SU-DHL-6 (cell line): ENCODE measurements at regions not wholly inside any gene's neighbourhood (a gene's known extent, or its start where the extent isn't known, plus 50 kb on each side); places are given as distances from the start of the nearest gene placed in this dataset.

Experiments used
- H2AFZ ChIP-seq: fragments of 200-600 bp; sonication (generic); 2 replicates; pipeline ENCODE4 v1.6.1; 2014; ENCODE audit warnings: low read depth, mild to moderate bottlenecking, moderate library complexity, mixed read lengths, antibody characterized with exemption, low read length; ENCODE audit not compliant: severe bottlenecking
- H3F3A ChIP-seq: fragments of 200-600 bp; shearing (Covaris generic); 2 replicates; pipeline ENCODE4 v1.6.0; 2016; ENCODE audit warnings: antibody characterized with exemption, mild to moderate bottlenecking; ENCODE audit not compliant: insufficient read depth
- H3K27ac ChIP-seq: fragments of 200-600 bp; sonication (generic); 2 replicates; pipeline ENCODE4 v1.5.1; 2016; ENCODE audit warnings: low read depth, mild to moderate bottlenecking, low read length, moderate library complexity, mixed read lengths
- H3K27me3 ChIP-seq: fragments of 200-600 bp; sonication (generic), shearing (Covaris generic); 2 replicates; pipeline ENCODE4 v1.6.0; 2014; ENCODE audit warnings: mild to moderate bottlenecking, low read length
- H3K36me3 ChIP-seq: fragments of 200-600 bp; sonication (generic); 2 replicates; pipeline ENCODE4 v1.6.1; 2014; ENCODE audit warnings: mild to moderate bottlenecking, low read length, mixed read lengths
- H3K4me2 ChIP-seq: fragments of 300-600, 200-600 bp; shearing (Covaris generic), sonication (generic); 2 replicates; pipeline ENCODE4 v1.6.0; 2014; ENCODE audit warnings: low read length, low read depth, mild to moderate bottlenecking; ENCODE audit not compliant: poor library complexity, severe bottlenecking
- H3K4me3 ChIP-seq: fragments of 200-600 bp; sonication (generic); 2 replicates; pipeline ENCODE4 v1.5.1; 2014; ENCODE audit warnings: antibody characterized with exemption, low read length, mild to moderate bottlenecking, mixed read lengths; ENCODE audit not compliant: insufficient read depth, poor library complexity, severe bottlenecking
- H3K79me2 ChIP-seq: fragments of 200-600 bp; sonication (generic); 2 replicates; pipeline ENCODE4 v1.6.1; 2014; ENCODE audit warnings: mild to moderate bottlenecking, low read length, moderate library complexity; ENCODE audit not compliant: insufficient read depth
- H3K9ac ChIP-seq: fragments of 200-600 bp; sonication (generic); 2 replicates; pipeline ENCODE4 v1.7.0; 2014; ENCODE audit warnings: mild to moderate bottlenecking, low read length
- H3K9me2 ChIP-seq: fragments of 200-600 bp; sonication (generic); replicated peaks from 2 replicates; pipeline ENCODE4 v1.6.1; 2014; ENCODE audit warnings: low read length; ENCODE audit not compliant: insufficient read depth
- H3K9me3 ChIP-seq: fragments of 200-600 bp; sonication (generic); 2 replicates; pipeline ENCODE4 v1.6.1; 2014; ENCODE audit warnings: low read length, mixed read lengths; ENCODE audit not compliant: insufficient read depth
- H4K20me1 ChIP-seq: fragments of 200-600 bp; sonication (generic); 2 replicates; pipeline ENCODE4 v1.6.1; 2014; ENCODE audit warnings: low read depth, mild to moderate bottlenecking, antibody characterized with exemption, low read length, moderate library complexity, mixed read lengths
- EZH2phosphoT487 ChIP-seq: fragments of 200-600 bp; sonication (generic), shearing (Covaris generic); conservative IDR thresholded peaks from 2 replicates; pipeline ENCODE4 v1.6.1; 2018; ENCODE audit warnings: mild to moderate bottlenecking, antibody characterized with exemption, low read length, moderate library complexity, mixed read lengths
- TF ChIP-seq, protein P1 (sequence below): fragments of 200-600 bp; sonication (generic); IDR thresholded peaks from one replicate; pipeline ENCODE4 v1.5.1; 2017; ENCODE audit warnings: antibody characterized with exemption, mild to moderate bottlenecking, low read length, moderate library complexity; ENCODE audit not compliant: insufficient read depth, poor library complexity, severe bottlenecking

DNA sequence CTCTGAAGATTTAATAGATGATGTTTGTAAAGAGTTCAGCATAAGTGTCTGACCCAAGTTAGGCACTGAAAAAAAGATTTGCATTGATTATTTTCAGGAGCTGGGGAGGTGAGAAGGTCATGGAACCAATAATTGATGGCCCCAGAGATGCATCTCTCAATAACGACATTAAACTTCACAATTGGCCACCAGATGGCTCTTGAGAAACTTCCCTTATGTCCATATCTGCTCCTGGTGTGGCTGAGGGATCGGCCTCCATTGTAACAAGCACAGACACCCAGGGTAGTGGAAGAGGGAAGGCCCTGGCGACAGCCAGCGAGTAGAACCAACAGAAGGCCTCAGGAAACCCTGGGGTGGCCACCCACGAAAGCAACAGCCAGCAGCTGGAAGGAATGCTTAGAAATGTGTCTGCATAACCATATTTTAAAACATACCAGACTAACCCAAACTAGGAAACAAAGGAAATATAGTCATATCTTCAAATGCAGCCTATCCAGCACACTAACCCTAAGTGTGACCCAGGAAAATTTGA is 536.7 kb downstream of the SOX2 start:
- no peaks in the 10 kb centered on the region for H4K20me1 ChIP-seq
- no peak overlapping the region for H2AFZ ChIP-seq
- no peak overlapping the region for H3K9ac ChIP-seq
- no peak overlapping the region for H3K4me3 ChIP-seq
- no peak for TF ChIP-seq EZH2phosphoT487
- TF ChIP-seq, protein P1, sequence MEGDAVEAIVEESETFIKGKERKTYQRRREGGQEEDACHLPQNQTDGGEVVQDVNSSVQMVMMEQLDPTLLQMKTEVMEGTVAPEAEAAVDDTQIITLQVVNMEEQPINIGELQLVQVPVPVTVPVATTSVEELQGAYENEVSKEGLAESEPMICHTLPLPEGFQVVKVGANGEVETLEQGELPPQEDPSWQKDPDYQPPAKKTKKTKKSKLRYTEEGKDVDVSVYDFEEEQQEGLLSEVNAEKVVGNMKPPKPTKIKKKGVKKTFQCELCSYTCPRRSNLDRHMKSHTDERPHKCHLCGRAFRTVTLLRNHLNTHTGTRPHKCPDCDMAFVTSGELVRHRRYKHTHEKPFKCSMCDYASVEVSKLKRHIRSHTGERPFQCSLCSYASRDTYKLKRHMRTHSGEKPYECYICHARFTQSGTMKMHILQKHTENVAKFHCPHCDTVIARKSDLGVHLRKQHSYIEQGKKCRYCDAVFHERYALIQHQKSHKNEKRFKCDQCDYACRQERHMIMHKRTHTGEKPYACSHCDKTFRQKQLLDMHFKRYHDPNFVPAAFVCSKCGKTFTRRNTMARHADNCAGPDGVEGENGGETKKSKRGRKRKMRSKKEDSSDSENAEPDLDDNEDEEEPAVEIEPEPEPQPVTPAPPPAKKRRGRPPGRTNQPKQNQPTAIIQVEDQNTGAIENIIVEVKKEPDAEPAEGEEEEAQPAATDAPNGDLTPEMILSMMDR: no peak
- no peaks in the 10 kb centered on the region for H3K79me2 ChIP-seq
- H3K4me2 ChIP-seq: no peak overlapping the region
- no peaks in the 10 kb centered on the region for H3K9me3 ChIP-seq
- H3K27ac ChIP-seq: no peak overlapping the region
- no peaks in the 10 kb centered on the region for H3K27me3 ChIP-seq
- H3K9me2 ChIP-seq: no peaks in the 10 kb centered on the region
- H3F3A ChIP-seq: no peaks in the 10 kb centered on the region
- no peaks in the 10 kb centered on the region for H3K36me3 ChIP-seq

DNA sequence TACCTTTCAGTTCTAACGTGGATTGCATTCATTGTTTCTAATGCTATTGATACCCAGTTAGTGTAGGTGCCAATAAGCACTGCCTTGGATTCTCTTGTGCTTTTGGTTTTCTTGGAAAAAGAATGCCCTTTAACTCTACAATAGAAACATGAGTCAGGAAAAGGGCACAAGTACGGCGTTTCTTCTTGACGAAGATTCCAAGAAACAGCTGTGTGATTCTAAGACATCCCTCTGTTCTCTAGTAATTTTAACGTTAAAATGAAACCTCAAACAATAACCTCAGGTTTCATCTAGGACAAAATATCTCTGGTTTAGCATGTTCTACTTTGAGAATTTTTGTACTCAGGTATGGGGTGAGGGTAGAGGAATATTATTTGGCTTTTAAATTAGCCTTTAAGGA is 540.5 kb upstream of the ATP11B start:
- H3K9me2 ChIP-seq: no peaks in the 10 kb centered on the region
- no peaks in the 10 kb centered on the region for H3K36me3 ChIP-seq
- H3K9ac ChIP-seq: no peak overlapping the region
- no peaks in the 10 kb centered on the region for H4K20me1 ChIP-seq
- H3K27ac ChIP-seq: no peak overlapping the region
- no peak overlapping the region for H3K4me3 ChIP-seq
- H2AFZ ChIP-seq: no peak overlapping the region
- no peaks in the 10 kb centered on the region for H3K79me2 ChIP-seq
- no peaks in the 10 kb centered on the region for H3K9me3 ChIP-seq
- no peaks in the 10 kb centered on the region for H3K27me3 ChIP-seq
- H3F3A ChIP-seq: no peaks in the 10 kb centered on the region
- TF ChIP-seq EZH2phosphoT487: no peak
- TF ChIP-seq, protein P1: no peak
- no peak overlapping the region for H3K4me2 ChIP-seq

DNA sequence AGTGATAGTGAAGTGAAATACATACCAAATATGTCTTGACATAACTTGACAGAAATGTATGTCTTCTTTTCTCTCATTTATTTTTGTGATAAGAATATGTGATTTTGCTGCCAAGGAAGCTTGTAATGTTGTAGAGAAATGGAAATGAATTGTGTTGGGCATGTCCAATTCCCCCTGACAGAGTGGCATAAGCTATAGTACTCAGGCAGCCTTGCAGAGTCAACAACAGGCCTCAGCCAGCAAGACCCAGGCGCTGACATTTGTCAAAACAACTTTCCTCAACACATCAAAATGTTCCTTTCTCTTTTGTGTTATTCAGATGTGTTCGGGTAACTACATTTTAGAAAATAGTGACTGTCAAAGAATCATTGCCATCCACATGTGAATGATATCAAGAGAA is 538.1 kb upstream of the ATP11B start:
- H3K9me2 ChIP-seq: no peaks in the 10 kb centered on the region
- H4K20me1 ChIP-seq: no peaks in the 10 kb centered on the region
- H3K79me2 ChIP-seq: no peaks in the 10 kb centered on the region
- no peaks in the 10 kb centered on the region for H3K36me3 ChIP-seq
- TF ChIP-seq EZH2phosphoT487: no peak
- TF ChIP-seq, protein P1: no peak
- no peaks in the 10 kb centered on the region for H3K9me3 ChIP-seq
- H2AFZ ChIP-seq: no peak overlapping the region
- H3K9ac ChIP-seq: no peak overlapping the region
- H3K27ac ChIP-seq: no peak overlapping the region
- H3K27me3 ChIP-seq: no peaks in the 10 kb centered on the region
- no peak overlapping the region for H3K4me3 ChIP-seq
- no peak overlapping the region for H3K4me2 ChIP-seq
- no peaks in the 10 kb centered on the region for H3F3A ChIP-seq
